ENCODE measurements at regions not wholly inside any gene's neighbourhood (a gene's known extent, or its start where the extent isn't known, plus 50 kb on each side); places are given as distances from the start of the nearest gene placed in this dataset.

GRCh38 chr1:219039682-219040154 lies 134.0 kb upstream of the LYPLAL1 start:
- no peak for TF ChIP-seq HEYL (CRISPR knock-in tag; IDR thresholded peaks at IDR 0.05)
- TF ChIP-seq FOXS1 (CRISPR knock-in tag; IDR thresholded peaks at IDR 0.05), result no peak
- no peak for TF ChIP-seq NR3C1 (IDR thresholded peaks at IDR 0.05)
- no peak for TF ChIP-seq BHLHE40 (IDR thresholded peaks at IDR 0.05; ENCODE audit: low read depth, low read length)
- TF ChIP-seq SMC3 (IDR thresholded peaks at IDR 0.05), result no peak
- no peak for TF ChIP-seq FOSB (CRISPR knock-in tag; IDR thresholded peaks at IDR 0.05)
- no peak for TF ChIP-seq RFX5 (IDR thresholded peaks at IDR 0.05)
- no peak for TF ChIP-seq REST (IDR thresholded peaks at IDR 0.05)
- no peak for TF ChIP-seq SREBF2 (IDR thresholded peaks at IDR 0.05)
- no peak for TF ChIP-seq RAD21 (conservative IDR thresholded peaks at IDR 0.05 in 1 of 2, IDR thresholded peaks at IDR 0.05 in 1 of 2)
- CTCF ChIA-PET, result no interaction called here

DNA sequence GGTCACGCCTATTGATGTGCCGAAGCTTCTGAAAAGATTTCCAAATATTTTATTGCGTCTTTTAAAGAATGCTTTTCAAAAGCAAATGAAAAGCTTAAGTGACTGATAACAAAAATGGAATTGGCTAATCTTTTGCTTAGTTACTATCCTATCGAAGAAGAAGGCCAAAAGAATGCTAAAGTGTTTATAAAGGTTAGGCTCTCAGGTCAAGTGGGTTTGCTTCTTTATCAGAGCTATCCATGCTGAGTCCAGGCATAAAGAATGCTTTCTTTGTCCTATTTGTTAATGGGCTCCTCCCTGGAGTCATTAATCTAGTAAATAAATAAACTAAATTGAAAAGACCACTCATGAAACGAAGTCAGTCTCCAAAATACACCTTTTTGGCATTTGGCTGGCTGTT lies 133.4 kb upstream of the LYPLAL1 start:
- TF ChIP-seq, protein P1, sequence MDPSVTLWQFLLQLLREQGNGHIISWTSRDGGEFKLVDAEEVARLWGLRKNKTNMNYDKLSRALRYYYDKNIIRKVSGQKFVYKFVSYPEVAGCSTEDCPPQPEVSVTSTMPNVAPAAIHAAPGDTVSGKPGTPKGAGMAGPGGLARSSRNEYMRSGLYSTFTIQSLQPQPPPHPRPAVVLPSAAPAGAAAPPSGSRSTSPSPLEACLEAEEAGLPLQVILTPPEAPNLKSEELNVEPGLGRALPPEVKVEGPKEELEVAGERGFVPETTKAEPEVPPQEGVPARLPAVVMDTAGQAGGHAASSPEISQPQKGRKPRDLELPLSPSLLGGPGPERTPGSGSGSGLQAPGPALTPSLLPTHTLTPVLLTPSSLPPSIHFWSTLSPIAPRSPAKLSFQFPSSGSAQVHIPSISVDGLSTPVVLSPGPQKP (IDR thresholded peaks at IDR 0.05; ENCODE audit: low read depth, low read length), result no peak
- TF ChIP-seq HDAC2 (IDR thresholded peaks at IDR 0.05) (no peak), CBX2 (IDR thresholded peaks at IDR 0.05; ENCODE audit: borderline replicate concordance, low read depth) (no peak), RAD21 (conservative IDR thresholded peaks at IDR 0.05 in 1 of 2, IDR thresholded peaks at IDR 0.05 in 1 of 2) (no peak), EHMT2 (IDR thresholded peaks at IDR 0.05; ENCODE audit: low read depth) (no peak), POLR2AphosphoS2 (conservative IDR thresholded peaks at IDR 0.05; ENCODE audit: low read length) (no peak), TP53 (CRISPR knock-in tag; IDR thresholded peaks at IDR 0.05) (no peak), TFCP2L1 (CRISPR knock-in tag; IDR thresholded peaks at IDR 0.05) (no peak)
- TF ChIP-seq, protein P2, sequence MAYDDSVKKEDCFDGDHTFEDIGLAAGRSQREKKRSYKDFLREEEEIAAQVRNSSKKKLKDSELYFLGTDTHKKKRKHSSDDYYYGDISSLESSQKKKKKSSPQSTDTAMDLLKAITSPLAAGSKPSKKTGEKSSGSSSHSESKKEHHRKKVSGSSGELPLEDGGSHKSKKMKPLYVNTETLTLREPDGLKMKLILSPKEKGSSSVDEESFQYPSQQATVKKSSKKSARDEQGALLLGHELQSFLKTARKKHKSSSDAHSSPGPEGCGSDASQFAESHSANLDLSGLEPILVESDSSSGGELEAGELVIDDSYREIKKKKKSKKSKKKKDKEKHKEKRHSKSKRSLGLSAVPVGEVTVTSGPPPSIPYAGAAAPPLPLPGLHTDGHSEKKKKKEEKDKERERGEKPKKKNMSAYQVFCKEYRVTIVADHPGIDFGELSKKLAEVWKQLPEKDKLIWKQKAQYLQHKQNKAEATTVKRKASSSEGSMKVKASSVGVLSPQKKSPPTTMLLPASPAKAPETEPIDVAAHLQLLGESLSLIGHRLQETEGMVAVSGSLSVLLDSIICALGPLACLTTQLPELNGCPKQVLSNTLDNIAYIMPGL (CRISPR knock-in tag; IDR thresholded peaks at IDR 0.05; ENCODE audit: borderline replicate concordance), result no peak
- 0 out of 3 replicates have a peak, but pooled peaks cover 5% of the 10 kb centered on the region for H3K9me3 ChIP-seq
- FAIRE-seq (no peak), DNase-seq (ENCODE audit: low read depth in 1 of 2, low spot score in 1 of 2) (no peak), ATAC-seq (no peak)
- H3K27ac ChIP-seq, result no peak overlapping the region
- POLR2A ChIA-PET, result no interaction called here
- WGBS (ENCODE audit: missing lambda C conversion rate), result 88% methylated on average over 5 of the region's 5 CpGs
- no peaks in the 10 kb centered on the region for H3K4me1 ChIP-seq
- H3K4me2 ChIP-seq, result no peak overlapping the region
- CTCF ChIA-PET, result no interaction called here
- no peak overlapping the region for H3K4me3 ChIP-seq

More at GRCh38 chr1:219039682-219040154, 134.0 kb upstream of the LYPLAL1 start:
- H3K9me3 ChIP-seq, result 0 out of 3 replicates have a peak, but pooled peaks cover 5% of the 10 kb centered on the region
- no peak overlapping the region for H3K4me2 ChIP-seq
- POLR2A ChIA-PET, result no interaction called here
- FAIRE-seq, result no peak
- H3K4me3 ChIP-seq, result no peak overlapping the region
- no peak overlapping the region for H3K27ac ChIP-seq
- no peaks in the 10 kb centered on the region for H3K4me1 ChIP-seq
- no peak for ATAC-seq
- DNase-seq (ENCODE audit: low read depth in 1 of 2, low spot score in 1 of 2), result no peak
- WGBS (ENCODE audit: missing lambda C conversion rate), result 95% methylated on average over 2 of the region's 2 CpGs

- no peak overlapping the region for H3K27ac ChIP-seq
- POLR2A ChIA-PET, result no interaction called here
- H3K9me3 ChIP-seq, result 0 out of 3 replicates have a peak, but pooled peaks cover 5% of the 10 kb centered on the region
- TF ChIP-seq CBX8 (IDR thresholded peaks at IDR 0.05), result no peak
- TF ChIP-seq NPAS2 (CRISPR knock-in tag; IDR thresholded peaks at IDR 0.05; ENCODE audit: borderline replicate concordance), result no peak
- TF ChIP-seq RNF2 (IDR thresholded peaks at IDR 0.05; ENCODE audit: borderline replicate concordance, low read depth), result no peak
- no peak for TF ChIP-seq GATA3 (IDR thresholded peaks at IDR 0.05; ENCODE audit: borderline replicate concordance)
- CTCF ChIA-PET, result no interaction called here
- H3K4me2 ChIP-seq, result no peak overlapping the region
- no peak for ATAC-seq
- FAIRE-seq, result no peak
- H3K4me3 ChIP-seq, result no peak overlapping the region
- no peaks in the 10 kb centered on the region for H3K4me1 ChIP-seq
- DNase-seq (ENCODE audit: low read depth in 1 of 2, low spot score in 1 of 2), result no peak
Observed at GRCh38 chr1:219041141-219041540, 132.5 kb upstream of the LYPLAL1 start.
